B cell (primary cell): ENCODE measurements at regions not wholly inside any gene's neighbourhood (a gene's known extent, or its start where the extent isn't known, plus 50 kb on each side); places are given as distances from the start of the nearest gene placed in this dataset.

ENCODE experiments used
- ATAC-seq: fragments of 200-7000 bp; cut with Tn5 transposase; one replicate; pipeline ENCODE4 v1.10.0; 2021; ENCODE audit warnings: low read depth, mild to moderate bottlenecking, moderate number of reproducible peaks, moderate library complexity
- CTCF ChIA-PET: fragments of 350-600 bp; sonication (Branson Sonifier 250); formaldehyde crosslinking; loops from one replicate; lab custom pipeline; 2021; ENCODE audit warnings: antibody characterized with exemption, inconsistent platforms; lab: Charles Lee
- POLR2A ChIA-PET: fragments of 350-600 bp; sonication (Branson Sonifier 250); formaldehyde crosslinking; loops from one replicate; lab custom pipeline; 2021; ENCODE audit warnings: antibody characterized with exemption; lab: Charles Lee
- DNase-seq: peaks from one replicate; pipeline ENCODE4 v3.0.0; 2013
- H2AFZ ChIP-seq: 2 replicates; pipeline ENCODE4 v1.6.1; 2012; ENCODE audit warnings: mild to moderate bottlenecking, low read depth, low read length; ENCODE audit not compliant: insufficient read depth, poor library complexity, severe bottlenecking
- H3K27ac ChIP-seq, 2 donors: 1 replicate in 1 of 2; 2 replicates in 1 of 2; pipeline ENCODE4 v1.5.1; 2012 to 2013; ENCODE audit warnings: low read length in 2 of 2, mild to moderate bottlenecking in 2 of 2, moderate library complexity in 1 of 2
- H3K27me3 ChIP-seq, 4 experiments: fragments of 200-600 bp in 1 of 4; sonication (generic) in 1 of 4; replicated peaks in 1 of 4; 1 replicate in 2 of 4; 2 replicates in 2 of 4; pipeline versions ENCODE4 v1.6.1 to v1.7.0; 2013 to 2016; ENCODE audit warnings: low read length in 3 of 4, mild to moderate bottlenecking in 2 of 4, mixed read lengths in 1 of 4, moderate library complexity in 1 of 4; ENCODE audit not compliant: insufficient read depth in 4 of 4, control insufficient read depth in 3 of 4; ENCODE audit errors: control extremely low read depth in 1 of 4
- H3K36me3 ChIP-seq, 2 experiments: replicated peaks in 1 of 2; 1 replicate in 1 of 2; 2 replicates in 1 of 2; pipeline versions ENCODE4 v1.6.1 to v1.7.1; 2013; ENCODE audit warnings: low read length in 1 of 2; ENCODE audit not compliant: insufficient read depth in 2 of 2, control insufficient read depth in 1 of 2; ENCODE audit errors: control extremely low read depth in 1 of 2, extremely low read depth in 1 of 2
- H3K4me1 ChIP-seq, 2 donors: fragments of 200-600 bp in 1 of 2; sonication (generic) in 1 of 2; 1 replicate in 1 of 2; 2 replicates in 1 of 2; pipeline versions ENCODE4 v1.5.1 to v1.6.1; 2013 to 2017; ENCODE audit warnings: low read length in 2 of 2; ENCODE audit not compliant: control insufficient read depth in 2 of 2, insufficient read depth in 2 of 2
- H3K4me2 ChIP-seq: replicated peaks from 2 replicates; pipeline ENCODE3; 2012; ENCODE audit warnings: mild to moderate bottlenecking, low read depth, low read length; ENCODE audit not compliant: poor library complexity, severe bottlenecking
- H3K4me3 ChIP-seq, 5 experiments: fragments of 200-600 bp in 1 of 5; sonication (generic) in 1 of 5; 1 replicate in 3 of 5; 2 replicates in 2 of 5; pipeline versions ENCODE4 v1.5.1 to v1.7.0; 2011 to 2016; ENCODE audit warnings: low read length in 4 of 5, mild to moderate bottlenecking in 4 of 5, low read depth in 2 of 5, control low read depth in 1 of 5, moderate library complexity in 1 of 5; ENCODE audit not compliant: insufficient read depth in 1 of 5; ENCODE audit errors: control extremely low read depth in 1 of 5, extremely low read depth in 1 of 5
- H3K79me2 ChIP-seq: fragments of 200-600 bp; sonication (generic); one replicate; pipeline ENCODE4 v1.6.0; 2016; ENCODE audit warnings: low read length; ENCODE audit not compliant: control insufficient read depth, insufficient read depth
- H3K9ac ChIP-seq: fragments of 200-600 bp; sonication (generic); 2 replicates; pipeline ENCODE4 v1.6.1; 2017; ENCODE audit warnings: mild to moderate bottlenecking, low read length, moderate library complexity
- H3K9me3 ChIP-seq, 3 donors: one replicate each; pipeline versions ENCODE4 v1.6.1 to v1.7.1; 2013; ENCODE audit warnings: low read length in 2 of 3; ENCODE audit not compliant: control insufficient read depth in 2 of 3, insufficient read depth in 1 of 3; ENCODE audit errors: control extremely low read depth in 1 of 3
- H4K20me1 ChIP-seq: 2 replicates; pipeline ENCODE4 v1.6.0; 2012; ENCODE audit warnings: mild to moderate bottlenecking, low read length; ENCODE audit not compliant: insufficient read depth, control insufficient read depth, poor library complexity, severe bottlenecking
- H3K27ac Mint-ChIP-seq: one replicate; pipeline ENCODE4 v1.8.0; 2021; ENCODE audit warnings: mixed read lengths
- H3K27me3 Mint-ChIP-seq: one replicate; pipeline ENCODE4 v1.8.0; 2021; ENCODE audit warnings: mixed read lengths
- H3K4me1 Mint-ChIP-seq: one replicate; pipeline ENCODE4 v1.8.0; 2021; ENCODE audit warnings: mixed read lengths
- H3K4me3 Mint-ChIP-seq: one replicate; pipeline ENCODE4 v1.8.0; 2021; ENCODE audit warnings: mixed read lengths
- H3K9me3 Mint-ChIP-seq: one replicate; pipeline ENCODE4 v1.8.0; 2022; ENCODE audit warnings: mixed read lengths; ENCODE audit not compliant: insufficient read depth
- CTCF ChIP-seq: fragments of 200-600 bp; IDR thresholded peaks from one replicate; pipeline ENCODE4 v1.8.0; 2022; ENCODE audit warnings: antibody characterized with exemption, mild to moderate bottlenecking
- EZH2 ChIP-seq: IDR thresholded peaks from 2 replicates; pipeline ENCODE4 v1.6.1; 2012; ENCODE audit warnings: borderline replicate concordance, low read depth, mild to moderate bottlenecking, moderate library complexity, low read length; ENCODE audit not compliant: insufficient read depth, poor library complexity, severe bottlenecking
- WGBS: methylation state at CpG from one replicate; pipeline ENCODE4 v1.1.5; 2013; ENCODE audit warnings: missing lambda C conversion rate; ENCODE audit not compliant: insufficient coverage; 5-methylcytosine and 5-hydroxymethylcytosine counted together
- intact Hi-C: fragments of 100-400 bp; cut with micrococcal nuclease; formaldehyde crosslinking; loops from one replicate; pipeline ENCODE4 v1.10.0; 2022

GRCh38 chr10:120689777-120690529 lies 161.2 kb upstream of the WDR11 start:
- H3K27ac Mint-ChIP-seq, result no peak overlapping the region

More at GRCh38 chr10:120689777-120690529, 161.2 kb upstream of the WDR11 start:
- Histone ChIP-seq H3K36me3 (no peaks in the 10 kb centered on the region), H3K79me2 (no peaks in the 10 kb centered on the region), H3K9ac (no peak overlapping the region), H3K27ac (no peak overlapping the region), H4K20me1 (no peaks in the 10 kb centered on the region), H3K4me1 (no peaks in the 10 kb centered on the region), H3K4me3 (no peak overlapping the region), H3K27me3 (no peaks in the 10 kb centered on the region), H3K9me3 (peaks cover 0 to 4% (median 0%) of the 10 kb centered on the region in 3 donors), H2AFZ (no peak overlapping the region), H3K4me2 (no peak overlapping the region)
- POLR2A ChIA-PET, result no interaction called here
- peaks cover 9% of the 10 kb centered on the region for H3K9me3 Mint-ChIP-seq
- CTCF ChIA-PET, result no interaction called here
- DNase-seq, result no peak
- peaks cover 2% of the 10 kb centered on the region for H3K4me1 Mint-ChIP-seq
- H3K4me3 Mint-ChIP-seq, result no peak overlapping the region
- TF ChIP-seq EZH2 (no peak), CTCF (no peak)
- WGBS, result no CpG with 5 or more reads among the region's 2 CpGs
- intact Hi-C loops, result no loop called here
- peaks cover 9% of the 10 kb centered on the region for H3K27me3 Mint-ChIP-seq
- ATAC-seq, result no peak
